Left ventricle myocardium superior (tissue), 1 donor: ENCODE measurements at regions not wholly inside any gene's neighbourhood (a gene's known extent, or its start where the extent isn't known, plus 50 kb on each side); places are given as distances from the start of the nearest gene placed in this dataset.
"Not testable (repeated sequence)": the region's sequence is repeated elsewhere in the genome, so short reads cannot be mapped to it uniquely, and the experiment has no call there.

ENCODE experiments used
- ATAC-seq: fragments of 200-7000 bp; cut with Tn5 transposase; one replicate; pipeline ENCODE4 v1.9.1; 2020; ENCODE audit warnings: mild to moderate bottlenecking, moderate library complexity
- DNase-seq: peaks from one replicate; pipeline ENCODE4 v3.0.0-alpha.2; 2020
- intact Hi-C: fragments of 100-400 bp; cut with micrococcal nuclease; formaldehyde crosslinking; loops from one replicate; pipeline ENCODE4 v1.11.0; 2022
- donor health status: DM: no; HTN: yes; CAD: no; lungs with severe emphysema.

- DNase-seq = no peak
- ATAC-seq = no peak
- intact Hi-C loops = no loop called here
Measured at GRCh38 chr13:65314008-65314407, 1916.1 kb downstream of the PCDH9 start.

- DNase-seq = no peak
- intact Hi-C loops = no loop called here
- ATAC-seq = no peak
Measured at GRCh38 chr13:65310663-65311328, 1919.3 kb downstream of the PCDH9 start.

GRCh38 chr13:65309906-65310305 lies 1920.2 kb downstream of the PCDH9 start:
- DNase-seq = no peak

GRCh38 chr13:65308729-65309128 lies 1921.4 kb downstream of the PCDH9 start:
- ATAC-seq, DNase-seq, intact Hi-C loops: not testable (repeated sequence)

More at GRCh38 chr13:65309906-65310305, 1920.2 kb downstream of the PCDH9 start:
- intact Hi-C loops = no loop called here
- no peak for ATAC-seq

- intact Hi-C loops = no loop called here
- no peak for DNase-seq
- ATAC-seq = no peak
Measured at GRCh38 chr13:65307056-65307455, 1923.1 kb downstream of the PCDH9 start.

- intact Hi-C loops = no loop called here
- ATAC-seq (no peak), DNase-seq (no peak)
Measured at GRCh38 chr13:65302691-65303090, 1927.4 kb downstream of the PCDH9 start.

GRCh38 chr13:65301506-65301905 lies 1928.6 kb downstream of the PCDH9 start:
- intact Hi-C loops = no loop called here
- DNase-seq (no peak), ATAC-seq (no peak)

- intact Hi-C loops = no loop called here
- ATAC-seq (no peak), DNase-seq (no peak)
Measured at GRCh38 chr13:65300220-65300619, 1929.9 kb downstream of the PCDH9 start.

GRCh38 chr13:65293530-65294198 lies 1936.5 kb downstream of the PCDH9 start:
- DNase-seq = no peak
- intact Hi-C loops = no loop called here
- no peak for ATAC-seq

GRCh38 chr13:65292488-65292901 lies 1937.6 kb downstream of the PCDH9 start:
- DNase-seq (no peak), ATAC-seq (no peak)
- intact Hi-C loops = no loop called here

GRCh38 chr13:65287405-65287804 lies 1942.7 kb downstream of the PCDH9 start:
- ATAC-seq (no peak), DNase-seq (no peak)
- intact Hi-C loops = no loop called here

- ATAC-seq (no peak), DNase-seq (no peak)
- intact Hi-C loops = no loop called here
Measured at GRCh38 chr13:65275838-65276630, 1954.1 kb downstream of the PCDH9 start.

- intact Hi-C loops = no loop called here
- no peak for DNase-seq
Measured at GRCh38 chr13:65275108-65275507, 1955.0 kb downstream of the PCDH9 start.

GRCh38 chr13:65273811-65274420 lies 1956.2 kb downstream of the PCDH9 start:
- DNase-seq, intact Hi-C loops, ATAC-seq: not testable (repeated sequence)

More at GRCh38 chr13:65275108-65275507, 1955.0 kb downstream of the PCDH9 start:
- no peak for ATAC-seq

- DNase-seq (no peak), ATAC-seq (no peak)
- intact Hi-C loops = no loop called here
Measured at GRCh38 chr13:65268009-65268408, 1962.1 kb downstream of the PCDH9 start.

- DNase-seq (no peak), ATAC-seq (no peak)
- intact Hi-C loops = no loop called here
Measured at GRCh38 chr13:65265988-65266387, 1964.1 kb downstream of the PCDH9 start.

GRCh38 chr13:65264066-65264465 lies 1966.1 kb downstream of the PCDH9 start:
- DNase-seq (no peak), ATAC-seq (no peak)
- intact Hi-C loops = no loop called here

GRCh38 chr13:65260946-65261891 lies 1968.9 kb downstream of the PCDH9 start:
- DNase-seq = no peak
- no peak for ATAC-seq
- intact Hi-C loops = no loop called here

- intact Hi-C loops = no loop called here
- no peak for DNase-seq
- ATAC-seq = no peak
Measured at GRCh38 chr13:65240773-65241172, 1989.4 kb downstream of the PCDH9 start.
